IMR-90 (cell line): ENCODE measurements at regions not wholly inside any gene's neighbourhood (a gene's known extent, or its start where the extent isn't known, plus 50 kb on each side); places are given as distances from the start of the nearest gene placed in this dataset.

Experiments used
- ATAC-seq: fragments of 200-7000 bp; cut with Tn5 transposase; 2 replicates; pipeline ENCODE4 v1.9.1; 2020; ENCODE audit warnings: low read depth, mild to moderate bottlenecking, moderate library complexity
- BruUV-seq: library from RNA; stranded (reverse); fragments of 400-500 nt; replicated peaks from 2 replicates; lab custom pipeline; 2021; lab: Mats Ljungman, UMichigan
- CTCF ChIA-PET: fragments of 300-600 bp; formaldehyde crosslinking; extraction: SDS; loops from one replicate; lab custom pipeline; 2021; ENCODE audit warnings: antibody characterized with exemption; lab: Yijun Ruan, JAX
- POLR2A ChIA-PET: fragments of 300-600 bp; sonication (Branson Sonifier 250); formaldehyde crosslinking; loops from one replicate; lab custom pipeline; 2022; ENCODE audit warnings: antibody characterized with exemption; ENCODE audit not compliant: unreplicated experiment; lab: Charles Lee
- DNase-seq: peaks from one replicate; pipeline ENCODE4 v3.0.0; 2013
- H2AFZ ChIP-seq: replicated peaks from 2 replicates; pipeline ENCODE3; 2013; ENCODE audit warnings: low read length, mild to moderate bottlenecking; ENCODE audit not compliant: poor library complexity
- H2AK5ac ChIP-seq: 2 replicates; pipeline ENCODE4 v1.6.1; 2013; ENCODE audit warnings: low read depth, low read length, inconsistent platforms
- H2AK9ac ChIP-seq: replicated peaks from 2 replicates; pipeline ENCODE3; 2013; ENCODE audit warnings: mild to moderate bottlenecking, low read depth, low read length, moderate library complexity; ENCODE audit not compliant: poor library complexity
- H2BK120ac ChIP-seq: 2 replicates; pipeline ENCODE4 v1.6.1; 2013; ENCODE audit warnings: low read depth, low read length, inconsistent platforms
- H2BK15ac ChIP-seq: 3 replicates; pipeline ENCODE4 v1.6.1; 2013; ENCODE audit warnings: low read depth, low read length, inconsistent platforms
- H2BK20ac ChIP-seq: 2 replicates; pipeline ENCODE4 v1.6.1; 2013; ENCODE audit warnings: low read depth, mild to moderate bottlenecking, inconsistent platforms, low read length, moderate library complexity
- H2BK5ac ChIP-seq: 2 replicates; pipeline ENCODE4 v1.6.1; 2013; ENCODE audit warnings: mild to moderate bottlenecking, low read depth, low read length, inconsistent platforms; ENCODE audit not compliant: poor library complexity, severe bottlenecking
- H3K14ac ChIP-seq: replicated peaks from 2 replicates; pipeline ENCODE4 v1.6.1; 2013; ENCODE audit warnings: low read depth, low read length, inconsistent platforms
- H3K18ac ChIP-seq: 2 replicates; pipeline ENCODE4 v1.6.1; 2013; ENCODE audit warnings: low read depth, low read length, control low read depth
- H3K23ac ChIP-seq: 2 replicates; pipeline ENCODE4 v1.6.1; 2013; ENCODE audit warnings: low read depth, low read length, inconsistent platforms
- H3K27ac ChIP-seq: 2 replicates; pipeline ENCODE4 v1.5.1; 2013; ENCODE audit warnings: mild to moderate bottlenecking, control low read depth, low read length; ENCODE audit not compliant: insufficient read depth
- H3K27me3 ChIP-seq: 2 replicates; pipeline ENCODE4 v1.6.1; 2013; ENCODE audit warnings: low read length; ENCODE audit not compliant: control insufficient read depth, insufficient read depth
- H3K36me3 ChIP-seq: 2 replicates; pipeline ENCODE4 v1.6.1; 2013; ENCODE audit warnings: low read length, mixed read lengths; ENCODE audit not compliant: control insufficient read depth, insufficient read depth
- H3K4ac ChIP-seq: 2 replicates; pipeline ENCODE4 v1.6.1; 2013; ENCODE audit warnings: low read depth, low read length, inconsistent platforms
- H3K4me1 ChIP-seq: 2 replicates; pipeline ENCODE4 v1.6.1; 2013; ENCODE audit warnings: low read length, mixed read lengths; ENCODE audit not compliant: control insufficient read depth, insufficient read depth
- H3K4me2 ChIP-seq: 2 replicates; pipeline ENCODE4 v1.6.1; 2013; ENCODE audit warnings: low read depth, mild to moderate bottlenecking, control low read depth, low read length, moderate library complexity
- H3K4me3 ChIP-seq: 2 replicates; pipeline ENCODE4 v1.5.1; 2013; ENCODE audit warnings: low read depth, mild to moderate bottlenecking, control low read depth, low read length, moderate library complexity; ENCODE audit not compliant: insufficient read depth
- H3K56ac ChIP-seq: 2 replicates; pipeline ENCODE4 v1.6.1; 2013; ENCODE audit warnings: low read length, inconsistent platforms; ENCODE audit not compliant: insufficient read depth; ENCODE audit errors: extremely low read depth
- H3K79me1 ChIP-seq, 2 experiments: 2 replicates each; pipeline ENCODE4 v1.6.1; 2013; ENCODE audit warnings: low read length in 2 of 2, inconsistent platforms in 1 of 2, low read depth in 1 of 2
- H3K9ac ChIP-seq: 2 replicates; pipeline ENCODE4 v1.6.1; 2013; ENCODE audit warnings: low read depth, low read length, control low read depth
- H3K9me1 ChIP-seq: 2 replicates; pipeline ENCODE4 v1.6.1; 2013; ENCODE audit warnings: low read length, inconsistent platforms; ENCODE audit not compliant: insufficient read depth
- H3K9me3 ChIP-seq: 2 replicates; pipeline ENCODE4 v1.6.1; 2013; ENCODE audit warnings: low read length; ENCODE audit not compliant: control insufficient read depth, insufficient read depth
- H4K20me1 ChIP-seq: 2 replicates; pipeline ENCODE4 v1.6.1; 2013; ENCODE audit warnings: low read length, inconsistent platforms; ENCODE audit not compliant: insufficient read depth
- H4K5ac ChIP-seq: 2 replicates; pipeline ENCODE4 v1.6.1; 2013; ENCODE audit warnings: mild to moderate bottlenecking, low read depth, low read length, control low read depth
- H4K8ac ChIP-seq, 2 experiments: 2 replicates each; pipeline ENCODE4 v1.6.1; 2013; ENCODE audit warnings: low read depth in 2 of 2, low read length in 2 of 2, control low read depth in 1 of 2, inconsistent platforms in 1 of 2
- H4K91ac ChIP-seq: 2 replicates; pipeline ENCODE4 v1.6.1; 2013; ENCODE audit warnings: low read depth, low read length, inconsistent platforms; ENCODE audit not compliant: insufficient read depth
- CEBPB ChIP-seq: IDR thresholded peaks from 2 replicates; pipeline ENCODE4 v1.6.1; 2012; ENCODE audit warnings: low read depth, low read length, improper control_type of control experiment
- MAFK ChIP-seq: IDR thresholded peaks from 2 replicates; pipeline ENCODE4 v1.6.1; 2012; ENCODE audit warnings: low read depth, low read length, improper control_type of control experiment
- MAZ ChIP-seq: IDR thresholded peaks from 2 replicates; pipeline ENCODE4 v1.6.1; 2012; ENCODE audit warnings: low read depth, mild to moderate bottlenecking, low read length, improper control_type of control experiment, moderate library complexity, borderline replicate concordance
- RCOR1 ChIP-seq: IDR thresholded peaks from 2 replicates; pipeline ENCODE4 v1.6.1; 2012; ENCODE audit warnings: mild to moderate bottlenecking, low read length, improper control_type of control experiment; ENCODE audit not compliant: insufficient replicate concordance
- WGBS, 2 experiments: methylation state at CpG; one replicate each; pipeline versions ENCODE4 v1.1.5 to v1.1.7; 2013; ENCODE audit warnings: missing lambda C conversion rate in 2 of 2; ENCODE audit not compliant: insufficient read length in 1 of 2; ENCODE audit errors: extremely low coverage in 2 of 2; 5-methylcytosine and 5-hydroxymethylcytosine counted together
- dilution Hi-C: fragments of 300-500 bp; cut with HindIII; formaldehyde crosslinking; loops from one replicate; pipeline ENCODE4 v1.14.3; 2018; ENCODE audit warnings: low sequenced_read_pairs; ENCODE audit not compliant: unreplicated experiment
- in situ Hi-C: fragments of 300-500 bp; cut with MboI; formaldehyde crosslinking; loops from 3 replicates; pipeline ENCODE4 v1.14.3; 2019; ENCODE audit warnings: low sequenced_read_pairs, inconsistent platforms, mixed read lengths
- intact Hi-C: fragments of 100-400 bp; cut with micrococcal nuclease; formaldehyde crosslinking; loops from 2 replicates; pipeline ENCODE4 v1.10.0; 2022

DNA sequence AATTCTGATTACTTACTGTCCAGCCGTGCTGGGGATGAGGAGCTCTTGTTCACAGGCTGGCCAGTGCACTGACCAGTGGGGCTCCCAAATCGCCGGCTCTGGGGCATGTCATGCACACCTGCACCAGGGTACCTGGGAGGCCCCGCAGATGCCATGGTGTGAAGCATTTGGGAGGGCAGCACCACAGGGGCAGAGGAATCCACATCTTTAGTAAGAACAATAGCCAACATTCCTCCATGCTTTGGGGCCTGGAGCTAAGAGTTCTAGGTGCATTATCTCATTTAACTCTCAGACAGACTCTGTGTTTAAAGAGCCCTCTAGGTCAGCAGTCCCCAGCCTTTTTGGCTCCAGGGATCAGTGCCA, 104.2 kb downstream of the ACKR3 start:
- intact Hi-C loops: no loop called here
- Histone ChIP-seq H3K56ac (no peak overlapping the region), H4K91ac (no peak overlapping the region), H2BK20ac (no peak overlapping the region), H2BK15ac (no peak overlapping the region), H2AK9ac (no peak overlapping the region), H3K9me1 (no peaks in the 10 kb centered on the region), H3K36me3 (no peaks in the 10 kb centered on the region), H3K18ac (no peak overlapping the region), H3K4me3 (no peak overlapping the region), H3K4ac (no peak overlapping the region), H3K27me3 (peaks cover 18% of the 10 kb centered on the region), H4K20me1 (no peaks in the 10 kb centered on the region), H3K4me1 (no peaks in the 10 kb centered on the region; the same call in none of the 2 replicates), H4K8ac (no peak overlapping the region), H3K9ac (no peak overlapping the region), H2AK5ac (no peak overlapping the region), H2BK120ac (no peak overlapping the region), H3K14ac (no peak overlapping the region), H3K27ac (no peak overlapping the region), H3K23ac (no peak overlapping the region), H4K5ac (no peak overlapping the region), H2BK5ac (no peak overlapping the region), H3K4me2 (no peak overlapping the region), H2AFZ (no peak overlapping the region), H3K9me3 (peaks cover 6% of the 10 kb centered on the region; the same call in 1 of the 2 replicates), H3K79me1 (no peaks in the 10 kb centered on the region)
- TF ChIP-seq CEBPB (no peak), MAZ (no peak), MAFK (no peak), RCOR1 (no peak)
- dilution Hi-C loops: no loop called here
- DNase-seq: no peak
- ChIA-PET CTCF (no interaction called here), POLR2A (no interaction called here)
- BruUV-seq: no TSS peak
- ATAC-seq: no peak
- no CpG with 5 or more reads among the region's 4 CpGs for WGBS, 2 experiments
- in situ Hi-C loops: no loop called here
